KMS-11 (cell line): ENCODE measurements at regions not wholly inside any gene's neighbourhood (a gene's known extent, or its start where the extent isn't known, plus 50 kb on each side); places are given as distances from the start of the nearest gene placed in this dataset.
A peak's percentile ranks its signal among the peaks of the same experiment; 100 is the strongest.

Source experiments
- H2AFZ ChIP-seq: fragments of 200-600 bp; sonication (generic); 2 replicates; pipeline ENCODE4 v1.6.1; 2016; ENCODE audit warnings: antibody characterized with exemption, mixed run types, low read depth
- H3K27ac ChIP-seq: fragments of 200-600 bp; sonication (generic); 2 replicates; pipeline ENCODE4 v1.6.1; 2016; ENCODE audit warnings: mild to moderate bottlenecking, mixed run types
- H3K27me3 ChIP-seq: fragments of 200-600 bp; sonication (generic); 2 replicates; pipeline ENCODE4 v1.6.1; 2017; ENCODE audit warnings: mild to moderate bottlenecking, low read depth, mixed run types, moderate library complexity; ENCODE audit not compliant: insufficient read depth
- H3K36me3 ChIP-seq: fragments of 200-600 bp; sonication (generic); 2 replicates; pipeline ENCODE4 v1.6.1; 2017; ENCODE audit warnings: mild to moderate bottlenecking, mixed run types; ENCODE audit not compliant: insufficient read depth
- H3K4me1 ChIP-seq: fragments of 200-600 bp; sonication (generic); 2 replicates; pipeline ENCODE4 v1.6.1; 2016; ENCODE audit warnings: mild to moderate bottlenecking, low read depth, mixed run types; ENCODE audit not compliant: poor library complexity, severe bottlenecking
- H3K4me2 ChIP-seq: fragments of 200-600 bp; sonication (generic); 2 replicates; pipeline ENCODE4 v1.7.0; 2016; ENCODE audit warnings: mild to moderate bottlenecking, mixed run types
- H3K4me3 ChIP-seq: fragments of 200-600 bp; sonication (generic); IDR thresholded peaks from 2 replicates; pipeline ENCODE4 v1.6.1; 2017; ENCODE audit warnings: low read depth, low read length, mixed read lengths; ENCODE audit not compliant: insufficient read depth
- H3K79me2 ChIP-seq: fragments of 200-600 bp; sonication (generic); 2 replicates; pipeline ENCODE4 v1.6.1; 2016; ENCODE audit warnings: low read depth, mixed run types; ENCODE audit not compliant: insufficient read depth
- H3K9ac ChIP-seq: fragments of 200-600 bp; sonication (generic); 2 replicates; pipeline ENCODE4 v1.6.1; 2016; ENCODE audit warnings: mild to moderate bottlenecking, mixed run types
- H4K20me1 ChIP-seq: fragments of 200-600 bp; sonication (generic); 2 replicates; pipeline ENCODE4 v1.6.1; 2016; ENCODE audit warnings: mild to moderate bottlenecking, mixed run types; ENCODE audit not compliant: insufficient read depth
- CTCF ChIP-seq: fragments of 200-600 bp; sonication (generic); conservative IDR thresholded peaks from 2 replicates; pipeline ENCODE4 v1.6.1; 2017; ENCODE audit warnings: low read depth, mild to moderate bottlenecking, antibody characterized with exemption, low read length, moderate library complexity, mixed read lengths

- H3K9ac ChIP-seq, result no peak overlapping the region
- peaks cover 10% of the 10 kb centered on the region; the same call in 1 of the 2 replicates for H3K27me3 ChIP-seq
- no peak overlapping the region for H2AFZ ChIP-seq
- no peak overlapping the region for H3K4me3 ChIP-seq
- H3K4me2 ChIP-seq, result no peak overlapping the region
- H3K27ac ChIP-seq, result no peak overlapping the region
- peaks cover 25% of the 10 kb centered on the region for H3K4me1 ChIP-seq
- no peaks in the 10 kb centered on the region for H3K79me2 ChIP-seq
- no peak for TF ChIP-seq CTCF
- no peaks in the 10 kb centered on the region for H4K20me1 ChIP-seq
- no peaks in the 10 kb centered on the region for H3K36me3 ChIP-seq
These were observed 111.7 kb upstream of the RAB27B start for GRCh38 chr18:54716586-54716985.

- Histone ChIP-seq H3K36me3 (no peaks in the 10 kb centered on the region), H3K27ac (no peak overlapping the region), H2AFZ (no peak overlapping the region), H3K4me3 (no peak overlapping the region), H4K20me1 (no peaks in the 10 kb centered on the region), H3K9ac (no peak overlapping the region), H3K79me2 (no peaks in the 10 kb centered on the region), H3K27me3 (peaks cover 10% of the 10 kb centered on the region; the same call in 1 of the 2 replicates), H3K4me1 (peaks cover 25% of the 10 kb centered on the region), H3K4me2 (peak overlapping the region; percentile 72)
- 0 out of 2 replicates have a peak, but pooled peaks have one; percentile 16 for TF ChIP-seq CTCF
These were observed 110.4 kb upstream of the RAB27B start for GRCh38 chr18:54717673-54718407.

- Histone ChIP-seq H3K27me3 (peaks cover 10% of the 10 kb centered on the region; the same call in 1 of the 2 replicates), H4K20me1 (no peaks in the 10 kb centered on the region), H3K79me2 (no peaks in the 10 kb centered on the region), H3K4me1 (peaks cover 25% of the 10 kb centered on the region), H2AFZ (no peak overlapping the region), H3K9ac (no peak overlapping the region), H3K4me3 (no peak overlapping the region), H3K4me2 (peak overlapping the region; percentile 72), H3K27ac (no peak overlapping the region), H3K36me3 (no peaks in the 10 kb centered on the region)
- TF ChIP-seq CTCF, result no peak
These were observed 109.9 kb upstream of the RAB27B start for GRCh38 chr18:54718408-54718773.

GRCh38 chr18:54720620-54721019, 107.7 kb upstream of the RAB27B start:
- Histone ChIP-seq H4K20me1 (no peaks in the 10 kb centered on the region), H3K27me3 (peaks cover 10% of the 10 kb centered on the region; the same call in 1 of the 2 replicates), H3K4me2 (no peak overlapping the region), H2AFZ (no peak overlapping the region), H3K9ac (no peak overlapping the region), H3K4me1 (peaks cover 25% of the 10 kb centered on the region), H3K27ac (no peak overlapping the region), H3K36me3 (no peaks in the 10 kb centered on the region), H3K79me2 (no peaks in the 10 kb centered on the region), H3K4me3 (no peak overlapping the region)
- TF ChIP-seq CTCF, result no peak
